IPS DF 6.9 (cell line): ENCODE measurements at regions not wholly inside any gene's neighbourhood (a gene's known extent, or its start where the extent isn't known, plus 50 kb on each side); places are given as distances from the start of the nearest gene placed in this dataset.
"Not testable (repeated sequence)": the region's sequence is repeated elsewhere in the genome, so short reads cannot be mapped to it uniquely, and the experiment has no call there.

ENCODE experiments used
- DNase-seq: peaks from one replicate; pipeline ENCODE4 v3.0.0-alpha.2; 2013; ENCODE audit warnings: low read depth, low spot score
- H3K27ac ChIP-seq: one replicate; pipeline ENCODE4 v1.5.1; 2013; ENCODE audit warnings: low read length, control low read depth
- H3K27me3 ChIP-seq: 2 replicates; pipeline ENCODE4 v1.6.1; 2013; ENCODE audit warnings: mild to moderate bottlenecking, low read length; ENCODE audit not compliant: control insufficient read depth, insufficient read depth
- H3K36me3 ChIP-seq: 2 replicates; pipeline ENCODE4 v1.6.1; 2013; ENCODE audit warnings: low read length; ENCODE audit not compliant: control insufficient read depth, insufficient read depth
- H3K4me1 ChIP-seq: 2 replicates; pipeline ENCODE4 v1.6.1; 2013; ENCODE audit warnings: low read length; ENCODE audit not compliant: control insufficient read depth, insufficient read depth
- H3K4me3 ChIP-seq: 2 replicates; pipeline ENCODE4 v1.5.1; 2013; ENCODE audit warnings: mild to moderate bottlenecking, low read length
- H3K9me3 ChIP-seq: 2 replicates; pipeline ENCODE4 v1.6.1; 2013; ENCODE audit warnings: low read length, inconsistent platforms; ENCODE audit not compliant: control insufficient read depth, insufficient read depth
- WGBS: extraction: QIAGEN DNeasy Blood & Tissue Kit; methylation state at CpG from one replicate; pipeline ENCODE4 v1.1.7; 2013; ENCODE audit warnings: mixed read lengths, missing lambda C conversion rate; ENCODE audit not compliant: insufficient read length, insufficient coverage; 5-methylcytosine and 5-hydroxymethylcytosine counted together

DNA sequence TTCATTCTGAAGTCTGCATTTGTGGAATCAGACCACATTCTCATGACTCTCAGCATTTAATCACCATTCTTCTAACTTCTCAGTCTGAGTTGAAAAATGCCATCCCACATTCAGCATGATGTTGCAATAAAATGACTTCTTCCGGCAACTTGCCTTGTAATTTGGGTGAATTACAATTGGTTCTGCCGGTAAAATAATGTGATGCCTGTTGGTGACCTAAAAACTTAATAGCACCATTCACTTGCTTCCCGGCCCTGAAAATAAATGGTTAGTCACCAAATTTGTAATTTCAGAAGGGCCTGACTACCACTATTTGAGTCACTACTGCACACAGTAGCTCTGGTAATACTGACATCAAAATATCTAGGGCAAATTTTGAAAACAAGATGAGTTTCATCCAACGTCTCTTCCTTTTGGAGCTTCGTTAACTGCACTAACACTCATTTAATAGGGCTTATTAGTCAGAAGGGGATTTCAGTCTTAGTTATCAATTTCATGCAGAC is 637.1 kb upstream of the CHAC2 start:
- no peaks in the 10 kb centered on the region for H3K27me3 ChIP-seq
- H3K4me1 ChIP-seq = no peaks in the 10 kb centered on the region; the same call in 1 of the 2 replicates
- H3K36me3 ChIP-seq = no peaks in the 10 kb centered on the region
- WGBS = no CpG with 5 or more reads among the region's 5 CpGs
- H3K9me3 ChIP-seq = no peaks in the 10 kb centered on the region
- no peak for DNase-seq
- no peak overlapping the region for H3K4me3 ChIP-seq
- no peak overlapping the region for H3K27ac ChIP-seq

DNA sequence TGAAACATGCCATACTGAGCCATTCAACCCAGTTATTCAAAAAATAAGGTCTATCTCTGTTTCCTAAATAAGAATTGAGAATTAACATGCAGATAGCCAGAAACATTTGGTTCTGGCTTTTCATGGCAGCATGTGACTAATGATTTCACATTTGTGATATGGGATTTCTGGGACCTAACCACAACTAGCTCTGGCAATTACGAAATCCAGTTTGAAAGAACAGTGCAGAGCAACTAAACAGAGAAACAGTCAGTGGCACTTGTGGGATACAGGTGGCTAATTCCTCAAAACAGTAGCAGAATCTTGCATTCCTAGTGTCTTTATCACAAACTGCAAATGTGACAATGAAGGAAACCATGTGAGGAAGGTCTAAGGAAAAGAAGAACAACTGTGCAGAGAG is 637.8 kb upstream of the CHAC2 start:
- DNase-seq = no peak
- no CpG with 5 or more reads among the region's 1 CpG for WGBS
- Histone ChIP-seq H3K4me3 (no peak overlapping the region), H3K4me1 (no peaks in the 10 kb centered on the region; the same call in 1 of the 2 replicates), H3K27ac (no peak overlapping the region), H3K9me3 (no peaks in the 10 kb centered on the region), H3K36me3 (no peaks in the 10 kb centered on the region), H3K27me3 (no peaks in the 10 kb centered on the region)

DNA sequence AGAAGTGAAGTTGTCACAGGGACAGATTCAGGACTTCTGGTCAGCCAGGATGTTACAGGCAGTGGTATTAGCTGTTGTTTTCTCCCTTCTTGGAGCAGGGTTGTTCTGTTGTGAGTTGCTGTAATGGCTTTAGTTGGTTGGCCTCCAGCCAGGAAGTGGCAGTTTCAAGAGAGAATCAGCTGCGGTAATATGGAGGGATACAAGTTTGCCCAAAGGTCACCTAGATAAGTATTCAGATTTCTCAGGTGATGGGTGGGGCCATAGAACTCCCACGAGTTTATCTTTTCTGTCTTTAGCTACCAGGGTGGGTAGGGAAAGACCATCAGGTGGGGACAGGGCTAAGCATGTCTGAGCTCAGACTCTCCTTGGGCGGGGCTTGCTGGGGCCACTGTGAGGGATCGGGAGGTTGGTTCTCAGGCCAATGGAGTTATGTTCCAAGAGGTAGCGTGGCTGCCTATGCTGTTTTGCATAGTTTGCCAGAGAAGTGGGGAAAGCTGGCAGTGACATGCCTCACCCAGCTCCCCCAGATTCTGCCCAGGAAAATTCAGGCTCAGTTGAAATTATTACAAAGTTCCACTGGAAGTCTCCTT is 640.4 kb upstream of the CHAC2 start:
- H3K27ac ChIP-seq = no peak overlapping the region
- no peak for DNase-seq
- WGBS = no CpG with 5 or more reads among the region's 5 CpGs
- H3K4me3 ChIP-seq = no peak overlapping the region
- no peaks in the 10 kb centered on the region for H3K9me3 ChIP-seq
- no peaks in the 10 kb centered on the region; the same call in 1 of the 2 replicates for H3K4me1 ChIP-seq
- no peaks in the 10 kb centered on the region for H3K36me3 ChIP-seq
- no peaks in the 10 kb centered on the region for H3K27me3 ChIP-seq

DNA sequence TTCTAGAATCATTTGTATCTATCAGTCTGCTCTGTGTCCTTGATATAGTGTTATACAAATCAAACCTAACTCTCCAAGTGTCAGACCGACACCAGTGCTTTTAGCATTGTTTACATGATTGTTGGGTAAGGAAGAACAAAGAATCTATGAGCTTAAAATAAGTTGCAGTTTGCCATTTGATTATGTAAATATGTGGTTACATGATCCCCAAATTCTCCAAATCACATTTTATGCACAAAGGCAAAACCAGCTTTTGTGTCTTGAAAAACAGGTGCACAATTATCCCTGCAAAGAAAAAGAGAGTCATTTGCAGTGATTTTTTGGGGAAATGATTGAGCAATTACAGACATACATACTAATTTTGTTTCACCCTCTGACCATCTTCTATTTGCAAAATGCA is 652.6 kb upstream of the CHAC2 start:
- DNase-seq = no peak
- no CpG with 5 or more reads among the region's 1 CpG for WGBS
- Histone ChIP-seq H3K27me3 (no peaks in the 10 kb centered on the region), H3K27ac (no peak overlapping the region), H3K9me3 (no peaks in the 10 kb centered on the region), H3K36me3 (no peaks in the 10 kb centered on the region), H3K4me3 (no peak overlapping the region), H3K4me1 (no peaks in the 10 kb centered on the region)

DNA sequence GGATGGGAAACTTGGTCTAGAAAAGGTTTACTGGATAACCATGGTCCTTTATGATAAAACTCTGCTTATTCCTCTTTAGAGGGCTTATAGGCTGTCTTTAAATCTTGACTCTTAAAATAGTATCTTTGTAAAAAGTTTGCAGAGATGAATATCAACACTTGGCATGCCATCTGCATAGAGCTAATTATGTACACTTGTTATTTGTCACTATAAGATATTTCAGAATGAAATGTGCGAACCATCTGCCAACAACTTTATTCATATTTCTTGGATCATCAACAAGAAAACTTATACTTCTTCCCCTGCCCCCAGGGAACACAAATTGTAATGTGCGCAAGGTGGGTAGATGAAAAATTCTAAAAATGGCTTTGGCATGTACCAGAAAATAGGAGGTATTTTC is 653.0 kb upstream of the CHAC2 start:
- Histone ChIP-seq H3K4me3 (no peak overlapping the region), H3K27ac (no peak overlapping the region), H3K27me3 (no peaks in the 10 kb centered on the region), H3K36me3 (no peaks in the 10 kb centered on the region), H3K9me3 (no peaks in the 10 kb centered on the region), H3K4me1 (no peaks in the 10 kb centered on the region)
- no CpG with 5 or more reads among the region's 2 CpGs for WGBS
- DNase-seq = no peak

DNA sequence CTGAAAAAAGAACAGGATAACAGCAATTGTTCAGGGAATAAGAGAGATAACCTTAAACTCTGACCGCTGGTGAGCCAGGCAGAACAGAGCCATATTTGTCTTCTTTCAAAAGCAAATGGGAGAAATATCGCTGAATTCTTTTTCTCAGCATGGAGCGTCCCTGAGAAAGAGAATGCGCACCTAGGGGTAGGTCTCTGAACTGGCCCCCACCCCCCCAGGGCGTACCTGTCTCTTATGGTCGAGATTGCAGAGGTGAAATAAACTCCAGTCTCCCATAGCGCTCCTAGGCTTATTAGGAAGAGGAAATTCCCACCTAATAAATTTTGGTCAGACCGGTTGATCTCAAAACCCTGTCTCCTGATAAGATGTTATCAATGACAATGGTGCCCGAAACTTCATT is 655.2 kb upstream of the CHAC2 start:
- not testable (repeated sequence) for H3K36me3 ChIP-seq, H3K4me1 ChIP-seq, H3K4me3 ChIP-seq, H3K27me3 ChIP-seq, H3K27ac ChIP-seq, H3K9me3 ChIP-seq, DNase-seq
- WGBS = no CpG with 5 or more reads among the region's 9 CpGs

DNA sequence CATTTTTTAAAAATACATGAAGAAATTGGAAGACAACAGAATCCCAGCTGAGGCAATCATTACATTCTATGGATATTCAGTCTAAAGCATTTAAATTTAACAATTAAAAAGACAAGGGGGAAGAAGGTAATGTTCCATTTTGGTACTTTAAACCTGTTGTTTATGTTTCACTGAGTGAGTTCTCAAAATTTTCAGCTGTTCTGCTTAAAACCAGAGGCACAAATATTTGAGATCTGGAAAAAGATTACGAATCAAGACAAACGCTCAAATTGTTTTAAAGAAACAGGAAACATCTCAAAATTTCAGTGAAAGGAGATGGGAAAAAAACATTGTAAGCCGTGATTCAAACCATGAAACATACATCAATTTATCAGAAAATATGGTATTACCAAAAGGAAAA is 656.2 kb upstream of the CHAC2 start:
- no peak for DNase-seq
- Histone ChIP-seq H3K36me3 (no peaks in the 10 kb centered on the region), H3K27me3 (no peaks in the 10 kb centered on the region), H3K4me1 (no peaks in the 10 kb centered on the region), H3K9me3 (no peaks in the 10 kb centered on the region), H3K4me3 (no peak overlapping the region), H3K27ac (no peak overlapping the region)
- WGBS = no CpG with 5 or more reads among the region's 3 CpGs

DNA sequence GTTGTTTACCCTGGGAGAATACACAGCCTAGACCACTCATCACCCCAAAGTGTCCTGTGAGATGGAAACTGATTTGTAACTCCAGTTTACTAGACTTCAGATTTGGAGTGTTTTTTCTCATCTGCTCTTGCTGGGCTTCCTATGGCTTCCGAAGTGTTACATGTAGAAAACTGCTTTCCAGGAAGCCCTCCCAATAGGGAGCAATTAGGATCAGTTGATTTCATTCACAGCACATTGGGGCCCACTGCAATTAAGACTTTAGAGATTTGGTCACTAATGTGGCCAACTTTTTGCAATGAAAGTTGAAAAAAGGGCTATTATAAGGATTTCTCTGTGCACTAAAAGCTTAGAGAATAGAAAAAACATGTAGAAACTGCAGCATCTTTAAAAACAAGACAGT is 656.6 kb upstream of the CHAC2 start:
- Histone ChIP-seq H3K9me3 (no peaks in the 10 kb centered on the region), H3K27me3 (no peaks in the 10 kb centered on the region), H3K4me1 (no peaks in the 10 kb centered on the region), H3K36me3 (no peaks in the 10 kb centered on the region), H3K27ac (no peak overlapping the region), H3K4me3 (no peak overlapping the region)
- no CpG with 5 or more reads among the region's 1 CpG for WGBS
- DNase-seq = no peak

DNA sequence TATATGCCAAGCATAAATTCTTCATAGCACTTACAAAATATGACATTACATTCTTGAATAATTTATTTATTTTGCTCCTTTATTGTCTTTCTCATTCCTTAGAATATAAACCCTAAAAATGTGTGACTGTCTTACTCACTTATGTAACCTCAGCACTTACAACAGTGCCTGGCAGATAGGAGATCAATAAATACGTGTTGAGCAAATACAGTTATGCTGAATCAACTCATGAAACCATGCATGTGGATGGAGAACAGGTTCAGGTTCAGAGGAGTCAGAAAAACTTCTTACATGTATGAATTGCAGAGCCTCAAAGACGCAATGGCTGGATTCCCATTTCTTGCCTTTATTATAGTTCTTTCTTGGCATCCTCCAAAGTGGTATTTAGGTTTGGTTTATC is 659.4 kb upstream of the CHAC2 start:
- H3K9me3 ChIP-seq = no peaks in the 10 kb centered on the region
- no peaks in the 10 kb centered on the region for H3K27me3 ChIP-seq
- no peak overlapping the region for H3K4me3 ChIP-seq
- no CpG with 5 or more reads among the region's 2 CpGs for WGBS
- no peaks in the 10 kb centered on the region for H3K4me1 ChIP-seq
- no peaks in the 10 kb centered on the region for H3K36me3 ChIP-seq
- no peak overlapping the region for H3K27ac ChIP-seq
- no peak for DNase-seq

DNA sequence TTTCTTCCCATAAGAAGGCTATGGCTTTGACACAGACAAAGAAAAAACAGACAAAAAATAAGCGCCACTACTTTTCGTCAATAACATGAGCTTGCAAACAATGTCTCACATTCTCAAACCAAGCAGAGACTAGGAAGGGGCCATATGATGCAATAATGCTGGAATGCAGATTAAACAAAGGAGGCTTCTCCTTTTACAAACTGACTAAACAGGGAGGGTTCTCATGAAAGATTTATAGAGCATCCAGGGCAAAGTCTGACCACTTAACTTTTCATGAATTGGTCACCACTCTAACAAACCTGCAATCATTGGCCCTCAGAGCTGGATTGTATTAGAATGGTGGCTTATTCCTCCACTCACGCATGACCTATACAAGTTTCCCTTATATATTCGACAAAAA is 663.3 kb upstream of the CHAC2 start:
- Histone ChIP-seq H3K4me1 (no peaks in the 10 kb centered on the region), H3K27ac (no peak overlapping the region), H3K9me3 (no peaks in the 10 kb centered on the region), H3K4me3 (no peak overlapping the region), H3K36me3 (no peaks in the 10 kb centered on the region), H3K27me3 (no peaks in the 10 kb centered on the region)
- no peak for DNase-seq
- no CpG with 5 or more reads among the region's 4 CpGs for WGBS

DNA sequence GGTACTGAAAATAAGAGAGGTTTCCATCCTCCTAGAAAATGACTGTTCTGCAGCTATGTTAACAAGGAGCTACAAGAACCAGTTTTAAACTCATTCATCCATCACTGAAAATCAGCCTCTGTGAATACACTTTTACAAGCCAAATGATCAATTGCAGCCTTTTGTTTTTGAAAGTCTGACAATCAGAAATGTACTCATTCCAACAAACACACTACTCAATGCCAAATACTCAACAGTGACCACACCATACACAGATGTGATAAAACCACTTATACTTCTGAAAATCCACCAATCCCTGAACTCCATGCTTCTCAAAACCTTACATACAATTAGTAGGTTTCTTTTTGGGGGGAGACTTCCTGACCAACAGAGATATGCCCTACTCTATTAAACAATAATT is 663.9 kb upstream of the CHAC2 start:
- no peaks in the 10 kb centered on the region for H3K9me3 ChIP-seq
- H3K36me3 ChIP-seq = no peaks in the 10 kb centered on the region
- no peak for DNase-seq
- H3K27ac ChIP-seq = no peak overlapping the region
- H3K4me3 ChIP-seq = no peak overlapping the region
- no peaks in the 10 kb centered on the region for H3K27me3 ChIP-seq
- no peaks in the 10 kb centered on the region for H3K4me1 ChIP-seq
